Psoas muscle (tissue), 7 donors: ENCODE measurements at regions not wholly inside any gene's neighbourhood (a gene's known extent, or its start where the extent isn't known, plus 50 kb on each side); places are given as distances from the start of the nearest gene placed in this dataset.

ENCODE experiments used
- ATAC-seq, 4 donors: fragments of 200-7000 bp; cut with Tn5 transposase; one replicate each; pipeline ENCODE4 v1.9.1; 2020; ENCODE audit warnings: moderate library complexity in 3 of 4, mild to moderate bottlenecking in 2 of 4
- DNase-seq, 2 donors: peaks; one replicate each; pipeline ENCODE4 v3.0.0-alpha.2; 2020
- H3K27ac ChIP-seq: fragments of 200-600 bp; one replicate; pipeline ENCODE4 v1.8.0; 2022
- H3K27me3 ChIP-seq, 3 donors: fragments of 200-600 bp in 1 of 3; one replicate each; pipeline versions ENCODE4 v1.6.1 to v1.8.0; 2013 to 2022; ENCODE audit warnings: low read length in 2 of 3, mild to moderate bottlenecking in 2 of 3, moderate library complexity in 1 of 3; ENCODE audit not compliant: insufficient read depth in 3 of 3
- H3K36me3 ChIP-seq, 2 donors: fragments of 200-600 bp in 1 of 2; one replicate each; pipeline versions ENCODE4 v1.6.1 to v1.8.0; 2013 to 2022; ENCODE audit warnings: low read depth in 1 of 2, mild to moderate bottlenecking in 1 of 2, moderate library complexity in 1 of 2; ENCODE audit not compliant: insufficient read depth in 1 of 2
- H3K4me1 ChIP-seq: fragments of 200-600 bp; one replicate; pipeline ENCODE4 v1.8.0; 2022
- H3K4me3 ChIP-seq: fragments of 200-600 bp; one replicate; pipeline ENCODE4 v1.8.0; 2022; ENCODE audit warnings: mild to moderate bottlenecking
- H3K9me3 ChIP-seq: fragments of 200-600 bp; one replicate; pipeline ENCODE4 v1.8.0; 2022
- WGBS, 3 donors: extraction: QIAGEN DNeasy Blood & Tissue Kit; methylation state at CpG; one replicate each; pipeline versions ENCODE4 v1.1.6 to v1.1.7; 2013; 5-methylcytosine and 5-hydroxymethylcytosine counted together
- intact Hi-C, 2 donors: fragments of 100-400 bp; cut with DNase I; formaldehyde crosslinking; loops; one replicate each; pipeline versions ENCODE4 v1.11.0 to v1.14.2; 2022
- TF ChIP-seq, protein P1 (sequence below): fragments of 200-600 bp; IDR thresholded peaks from one replicate; pipeline ENCODE4 v1.8.0; 2022; ENCODE audit warnings: antibody characterized with exemption
- donor health status: healthy with polysubstance abuse.
- donor health status: DM: no; HTN: no; CAD: no; lungs with moderate emphysema.
- donor health status: Bipolar disorder and iron deficiency.
- donor health status: healthy.
- donor health status: DM: yes; HTN: yes; CAD: no.
- donor health status: DM: no; HTN: no; CAD: no.
- donor health status: DM: yes; HTN: yes; CAD: no.

DNA sequence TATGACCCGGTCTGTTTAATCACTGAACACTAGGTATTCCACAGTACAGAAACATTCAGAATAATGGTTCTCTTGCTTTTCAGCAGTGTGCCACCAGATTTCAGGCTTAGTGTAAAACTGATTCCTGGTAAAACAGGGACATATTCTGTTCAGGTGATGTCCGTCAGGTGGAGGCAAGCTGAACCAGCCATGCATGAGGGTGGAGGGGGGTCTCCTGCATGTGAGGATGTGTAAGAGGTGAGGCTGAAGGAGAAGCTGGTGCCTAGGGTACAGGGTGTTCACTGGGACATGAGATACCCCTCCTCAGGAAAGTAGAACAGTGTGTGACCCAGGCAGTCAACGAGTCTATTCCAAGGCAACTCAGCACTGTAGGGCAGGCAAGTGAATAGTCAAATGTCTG lies 563.9 kb downstream of the BNC2 start:
- WGBS, 3 donors: 90 to 93% (median 92%) methylated on average over 3 of the region's 3 CpGs
- H3K27me3 ChIP-seq: peaks cover 0 to 5% (median 0%) of the 10 kb centered on the region in 3 donors
- no peaks in the 10 kb centered on the region for H3K9me3 ChIP-seq
- no peaks in the 10 kb centered on the region for H3K36me3 ChIP-seq
- no peak overlapping the region for H3K27ac ChIP-seq
- intact Hi-C loops: no loop called here
- DNase-seq (no peak), ATAC-seq (no peak)
- peaks cover 4% of the 10 kb centered on the region for H3K4me1 ChIP-seq
- TF ChIP-seq, protein P1, sequence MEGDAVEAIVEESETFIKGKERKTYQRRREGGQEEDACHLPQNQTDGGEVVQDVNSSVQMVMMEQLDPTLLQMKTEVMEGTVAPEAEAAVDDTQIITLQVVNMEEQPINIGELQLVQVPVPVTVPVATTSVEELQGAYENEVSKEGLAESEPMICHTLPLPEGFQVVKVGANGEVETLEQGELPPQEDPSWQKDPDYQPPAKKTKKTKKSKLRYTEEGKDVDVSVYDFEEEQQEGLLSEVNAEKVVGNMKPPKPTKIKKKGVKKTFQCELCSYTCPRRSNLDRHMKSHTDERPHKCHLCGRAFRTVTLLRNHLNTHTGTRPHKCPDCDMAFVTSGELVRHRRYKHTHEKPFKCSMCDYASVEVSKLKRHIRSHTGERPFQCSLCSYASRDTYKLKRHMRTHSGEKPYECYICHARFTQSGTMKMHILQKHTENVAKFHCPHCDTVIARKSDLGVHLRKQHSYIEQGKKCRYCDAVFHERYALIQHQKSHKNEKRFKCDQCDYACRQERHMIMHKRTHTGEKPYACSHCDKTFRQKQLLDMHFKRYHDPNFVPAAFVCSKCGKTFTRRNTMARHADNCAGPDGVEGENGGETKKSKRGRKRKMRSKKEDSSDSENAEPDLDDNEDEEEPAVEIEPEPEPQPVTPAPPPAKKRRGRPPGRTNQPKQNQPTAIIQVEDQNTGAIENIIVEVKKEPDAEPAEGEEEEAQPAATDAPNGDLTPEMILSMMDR: no peak
- H3K4me3 ChIP-seq: no peak overlapping the region

DNA sequence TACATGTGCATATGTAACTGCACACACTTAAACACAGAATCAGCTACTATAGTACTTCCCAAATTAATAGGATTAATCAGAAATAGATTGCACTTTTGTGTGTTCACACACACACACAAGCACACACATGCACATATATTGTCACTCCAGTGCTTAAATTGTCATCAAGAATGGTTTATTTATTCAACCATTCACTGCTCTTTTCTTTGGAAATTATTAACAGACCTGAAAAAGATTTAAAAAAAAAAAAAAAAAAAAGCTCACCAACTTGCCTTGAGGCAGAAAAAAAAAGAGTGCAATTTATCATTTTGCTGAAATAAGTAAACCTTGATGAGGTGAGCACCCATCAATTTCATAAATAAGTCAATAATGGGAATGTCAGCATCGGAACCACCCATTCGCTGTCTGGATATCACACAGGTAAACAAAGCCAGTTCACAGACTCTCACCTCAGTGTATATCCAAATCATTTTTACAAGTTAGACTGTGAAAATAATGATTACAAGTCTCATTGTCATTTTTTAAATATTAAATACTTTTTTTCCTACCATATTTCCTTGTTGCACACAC lies 562.8 kb downstream of the BNC2 start:
- ATAC-seq: no peak
- no peak overlapping the region for H3K4me3 ChIP-seq

DNA sequence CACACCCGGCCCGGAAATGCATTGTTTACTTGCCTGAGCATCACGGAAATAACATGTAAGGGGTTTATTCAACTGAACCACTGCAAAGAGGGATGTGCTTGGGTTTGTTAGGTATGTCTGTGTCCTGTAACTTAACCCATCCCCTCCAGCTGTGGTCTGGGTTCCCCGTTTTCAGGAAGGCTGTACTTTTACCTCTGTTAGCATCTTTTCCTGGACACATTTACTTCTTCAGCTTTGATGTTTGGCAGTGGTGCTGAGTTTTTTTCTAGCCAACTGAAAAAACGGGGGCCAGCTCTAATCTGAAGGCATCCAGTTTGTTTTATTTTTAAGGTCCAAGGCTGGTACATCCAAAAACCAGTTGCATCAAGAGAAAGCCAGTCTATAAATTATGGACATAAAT lies 561.8 kb downstream of the BNC2 start:
- Histone ChIP-seq H3K27ac (no peak overlapping the region), H3K9me3 (no peaks in the 10 kb centered on the region), H3K36me3 (no peaks in the 10 kb centered on the region), H3K4me1 (peaks cover 4% of the 10 kb centered on the region), H3K4me3 (no peak overlapping the region), H3K27me3 (peaks cover 0 to 5% (median 0%) of the 10 kb centered on the region in 3 donors)
- intact Hi-C loops: no loop called here
- DNase-seq (no peak), ATAC-seq (no peak)
- TF ChIP-seq, protein P1: no peak
- WGBS, 3 donors: 72 to 78% (median 74%) methylated on average over 5 of the region's 5 CpGs

More for the DNA sequence above, 562.8 kb downstream of the BNC2 start:
- H3K4me1 ChIP-seq: peaks cover 4% of the 10 kb centered on the region
- WGBS, 3 donors: 95 to 100% (median 99%) methylated on average over 2 of the region's 2 CpGs
- no peak overlapping the region for H3K27ac ChIP-seq
- TF ChIP-seq, protein P1: no peak
- H3K27me3 ChIP-seq: peaks cover 0 to 5% (median 0%) of the 10 kb centered on the region in 3 donors
- intact Hi-C loops: no loop called here
- H3K9me3 ChIP-seq: no peaks in the 10 kb centered on the region
- no peaks in the 10 kb centered on the region for H3K36me3 ChIP-seq
- no peak for DNase-seq

DNA sequence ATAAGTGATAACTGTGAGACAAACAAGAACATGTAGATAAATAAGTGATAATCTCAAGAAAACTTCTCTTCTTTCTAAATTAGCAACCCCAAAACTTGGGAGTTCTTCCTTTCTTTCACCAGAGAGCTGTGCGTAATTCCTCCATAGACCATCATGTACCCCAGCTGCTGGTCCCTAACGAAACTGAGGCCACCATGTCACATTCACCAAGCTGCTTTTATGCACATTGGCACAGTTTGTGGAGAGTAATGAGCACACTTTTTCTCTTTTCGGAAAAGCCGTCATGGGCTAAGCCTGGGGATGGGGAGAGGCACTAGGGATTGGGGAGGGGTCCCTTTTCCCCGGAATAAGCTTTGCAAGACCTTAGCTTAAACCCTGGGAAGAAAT lies 561.4 kb downstream of the BNC2 start:
- no peak overlapping the region for H3K27ac ChIP-seq
- intact Hi-C loops: no loop called here

More for the DNA sequence above, 561.4 kb downstream of the BNC2 start:
- WGBS, 3 donors: 63 to 73% (median 68%) methylated on average over 5 of the region's 5 CpGs
- Histone ChIP-seq H3K36me3 (no peaks in the 10 kb centered on the region), H3K4me3 (no peak overlapping the region), H3K27me3 (peaks cover 0 to 5% (median 0%) of the 10 kb centered on the region in 3 donors), H3K9me3 (no peaks in the 10 kb centered on the region), H3K4me1 (peaks cover 4% of the 10 kb centered on the region)
- no peak for DNase-seq
- TF ChIP-seq, protein P1: no peak
- no peak for ATAC-seq
